GM10847 (cell line): ENCODE measurements at regions not wholly inside any gene's neighbourhood (a gene's known extent, or its start where the extent isn't known, plus 50 kb on each side); places are given as distances from the start of the nearest gene placed in this dataset.

ENCODE experiments used
- POLR2A ChIP-seq: IDR thresholded peaks from 2 replicates; pipeline ENCODE4 v1.6.1; 2011; ENCODE audit not compliant: insufficient read length; ENCODE audit errors: extremely low read depth

GRCh38 chr5:143543358-143544255 is 140.1 kb upstream of the NR3C1 start:
- TF ChIP-seq POLR2A, result no peak

- TF ChIP-seq POLR2A, result no peak
These were observed 139.3 kb upstream of the NR3C1 start for GRCh38 chr5:143542798-143543144.

- TF ChIP-seq POLR2A, result no peak
These were observed 138.7 kb upstream of the NR3C1 start for GRCh38 chr5:143541943-143542797.

- TF ChIP-seq POLR2A, result no peak
These were observed 136.3 kb upstream of the NR3C1 start for GRCh38 chr5:143539742-143540141.

- no peak for TF ChIP-seq POLR2A
These were observed 133.6 kb upstream of the NR3C1 start for GRCh38 chr5:143537056-143537455.

GRCh38 chr5:143536364-143536763 is 132.9 kb upstream of the NR3C1 start:
- no peak for TF ChIP-seq POLR2A

GRCh38 chr5:143534761-143535154 is 131.3 kb upstream of the NR3C1 start:
- TF ChIP-seq POLR2A, result no peak

GRCh38 chr5:143533978-143534760 is 130.7 kb upstream of the NR3C1 start:
- TF ChIP-seq POLR2A, result no peak

- no peak for TF ChIP-seq POLR2A
These were observed 130.0 kb upstream of the NR3C1 start for GRCh38 chr5:143533475-143533874.

- TF ChIP-seq POLR2A, result no peak
These were observed 124.3 kb upstream of the NR3C1 start for GRCh38 chr5:143527808-143528207.

- no peak for TF ChIP-seq POLR2A
These were observed 121.7 kb upstream of the NR3C1 start for GRCh38 chr5:143525176-143525575.

- TF ChIP-seq POLR2A, result no peak
These were observed 121.0 kb upstream of the NR3C1 start for GRCh38 chr5:143524338-143524945.

GRCh38 chr5:143521846-143522400 is 118.4 kb upstream of the NR3C1 start:
- TF ChIP-seq POLR2A, result no peak

- TF ChIP-seq POLR2A, result no peak
These were observed 117.7 kb upstream of the NR3C1 start for GRCh38 chr5:143521141-143521540.

GRCh38 chr5:143516249-143516648 is 112.8 kb upstream of the NR3C1 start:
- no peak for TF ChIP-seq POLR2A

GRCh38 chr5:143515829-143516228 is 112.3 kb upstream of the NR3C1 start:
- no peak for TF ChIP-seq POLR2A
